ENCODE measurements at regions not wholly inside any gene's neighbourhood (a gene's known extent, or its start where the extent isn't known, plus 50 kb on each side); places are given as distances from the start of the nearest gene placed in this dataset.

GRCh38 chr4:53777244-53777984 is 186.1 kb upstream of the LNX1 start:
- no peaks in the 10 kb centered on the region for H3K79me2 ChIP-seq (ENCODE audit: insufficient read depth, low read depth)
- no peaks in the 10 kb centered on the region for H3K36me3 ChIP-seq (ENCODE audit: insufficient read depth)
- H4K20me1 ChIP-seq (ENCODE audit: insufficient read depth) = no peaks in the 10 kb centered on the region
- TF ChIP-seq CTCF (conservative IDR thresholded peaks at IDR 0.05; ENCODE audit: low read depth, low read length) = no peak
- H3K4me1 ChIP-seq (ENCODE audit: low read depth, poor library complexity, severe bottlenecking) = no peaks in the 10 kb centered on the region
- H2AFZ ChIP-seq (ENCODE audit: low read depth) = no peak overlapping the region
- H3K9ac ChIP-seq = no peak overlapping the region
- no peaks in the 10 kb centered on the region for H3K27me3 ChIP-seq (ENCODE audit: insufficient read depth, low read depth)
- no peak overlapping the region for H3K4me2 ChIP-seq
- H3K4me3 ChIP-seq (IDR thresholded peaks at IDR 0.05; ENCODE audit: insufficient read depth, low read depth, low read length) = no peak overlapping the region
- H3K27ac ChIP-seq = no peak overlapping the region

GRCh38 chr4:53776141-53776540 is 184.9 kb upstream of the LNX1 start:
- no peaks in the 10 kb centered on the region for H4K20me1 ChIP-seq (ENCODE audit: insufficient read depth)
- no peak overlapping the region for H3K27ac ChIP-seq
- H3K36me3 ChIP-seq (ENCODE audit: insufficient read depth) = no peaks in the 10 kb centered on the region
- H3K27me3 ChIP-seq (ENCODE audit: insufficient read depth, low read depth) = no peaks in the 10 kb centered on the region
- no peak overlapping the region for H3K4me2 ChIP-seq
- no peak overlapping the region for H3K9ac ChIP-seq
- no peak overlapping the region for H3K4me3 ChIP-seq (IDR thresholded peaks at IDR 0.05; ENCODE audit: insufficient read depth, low read depth, low read length)
- no peaks in the 10 kb centered on the region for H3K79me2 ChIP-seq (ENCODE audit: insufficient read depth, low read depth)
- no peaks in the 10 kb centered on the region for H3K4me1 ChIP-seq (ENCODE audit: low read depth, poor library complexity, severe bottlenecking)
- no peak for TF ChIP-seq CTCF (conservative IDR thresholded peaks at IDR 0.05; ENCODE audit: low read depth, low read length)
- no peak overlapping the region for H2AFZ ChIP-seq (ENCODE audit: low read depth)

GRCh38 chr4:53775381-53775780 is 184.1 kb upstream of the LNX1 start:
- no peak overlapping the region for H3K27ac ChIP-seq
- H3K79me2 ChIP-seq (ENCODE audit: insufficient read depth, low read depth) = no peaks in the 10 kb centered on the region
- H3K4me3 ChIP-seq (IDR thresholded peaks at IDR 0.05; ENCODE audit: insufficient read depth, low read depth, low read length) = no peak overlapping the region
- no peaks in the 10 kb centered on the region for H3K4me1 ChIP-seq (ENCODE audit: low read depth, poor library complexity, severe bottlenecking)
- H2AFZ ChIP-seq (ENCODE audit: low read depth) = no peak overlapping the region
- H3K36me3 ChIP-seq (ENCODE audit: insufficient read depth) = no peaks in the 10 kb centered on the region
- no peaks in the 10 kb centered on the region for H4K20me1 ChIP-seq (ENCODE audit: insufficient read depth)
- no peaks in the 10 kb centered on the region for H3K27me3 ChIP-seq (ENCODE audit: insufficient read depth, low read depth)
- H3K4me2 ChIP-seq = no peak overlapping the region
- TF ChIP-seq CTCF (conservative IDR thresholded peaks at IDR 0.05; ENCODE audit: low read depth, low read length) = no peak
- H3K9ac ChIP-seq = no peak overlapping the region

- Histone ChIP-seq H3K9ac (no peak overlapping the region), H4K20me1 (ENCODE audit: insufficient read depth) (no peaks in the 10 kb centered on the region), H3K4me1 (ENCODE audit: low read depth, poor library complexity, severe bottlenecking) (peaks cover 20% of the 10 kb centered on the region), H3K27ac (no peak overlapping the region), H2AFZ (ENCODE audit: low read depth) (no peak overlapping the region), H3K27me3 (ENCODE audit: insufficient read depth, low read depth) (no peaks in the 10 kb centered on the region), H3K4me3 (IDR thresholded peaks at IDR 0.05; ENCODE audit: insufficient read depth, low read depth, low read length) (no peak overlapping the region), H3K79me2 (ENCODE audit: insufficient read depth, low read depth) (no peaks in the 10 kb centered on the region), H3K36me3 (ENCODE audit: insufficient read depth) (no peaks in the 10 kb centered on the region), H3K4me2 (no peak overlapping the region)
- TF ChIP-seq CTCF (conservative IDR thresholded peaks at IDR 0.05; ENCODE audit: low read depth, low read length) = no peak
These were observed 180.0 kb upstream of the LNX1 start for GRCh38 chr4:53771326-53771725.
